ENCODE measurements at regions not wholly inside any gene's neighbourhood (a gene's known extent, or its start where the extent isn't known, plus 50 kb on each side); places are given as distances from the start of the nearest gene placed in this dataset.

DNA sequence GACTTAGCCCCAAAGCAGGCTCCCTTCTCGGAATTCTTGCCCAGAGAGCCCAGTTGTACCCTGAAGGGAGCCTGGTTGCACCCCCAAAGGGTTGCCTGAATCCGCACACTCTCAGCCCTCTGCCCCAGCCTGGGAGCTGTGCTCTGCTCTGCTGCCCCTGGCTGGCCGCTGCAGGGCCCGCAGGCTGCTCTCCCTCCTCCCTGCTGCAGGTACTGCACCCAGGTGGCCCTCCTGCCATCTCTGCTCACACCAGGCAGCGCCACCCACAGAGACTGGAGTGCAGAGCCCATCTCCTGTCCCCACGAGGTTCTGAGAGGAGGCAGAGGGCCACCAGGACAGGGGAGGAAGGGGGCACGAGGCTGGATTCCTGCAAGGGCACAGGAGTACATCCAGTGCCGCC is 134.2 kb upstream of the NSMCE3 start:
- Histone ChIP-seq H3K4me3 (no peak overlapping the region), H3K4me1 (no peaks in the 10 kb centered on the region), H3K27me3 (no peaks in the 10 kb centered on the region), H3K9me3 (no peaks in the 10 kb centered on the region), H3K36me3 (no peaks in the 10 kb centered on the region), H3K27ac (no peak overlapping the region)
- DNase-seq (ENCODE audit: low spot score in 2 of 2): no peak
- intact Hi-C loops (cut with DNase I): no loop called here
- TF ChIP-seq, protein P1, sequence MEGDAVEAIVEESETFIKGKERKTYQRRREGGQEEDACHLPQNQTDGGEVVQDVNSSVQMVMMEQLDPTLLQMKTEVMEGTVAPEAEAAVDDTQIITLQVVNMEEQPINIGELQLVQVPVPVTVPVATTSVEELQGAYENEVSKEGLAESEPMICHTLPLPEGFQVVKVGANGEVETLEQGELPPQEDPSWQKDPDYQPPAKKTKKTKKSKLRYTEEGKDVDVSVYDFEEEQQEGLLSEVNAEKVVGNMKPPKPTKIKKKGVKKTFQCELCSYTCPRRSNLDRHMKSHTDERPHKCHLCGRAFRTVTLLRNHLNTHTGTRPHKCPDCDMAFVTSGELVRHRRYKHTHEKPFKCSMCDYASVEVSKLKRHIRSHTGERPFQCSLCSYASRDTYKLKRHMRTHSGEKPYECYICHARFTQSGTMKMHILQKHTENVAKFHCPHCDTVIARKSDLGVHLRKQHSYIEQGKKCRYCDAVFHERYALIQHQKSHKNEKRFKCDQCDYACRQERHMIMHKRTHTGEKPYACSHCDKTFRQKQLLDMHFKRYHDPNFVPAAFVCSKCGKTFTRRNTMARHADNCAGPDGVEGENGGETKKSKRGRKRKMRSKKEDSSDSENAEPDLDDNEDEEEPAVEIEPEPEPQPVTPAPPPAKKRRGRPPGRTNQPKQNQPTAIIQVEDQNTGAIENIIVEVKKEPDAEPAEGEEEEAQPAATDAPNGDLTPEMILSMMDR (IDR thresholded peaks at IDR 0.05): no peak

DNA sequence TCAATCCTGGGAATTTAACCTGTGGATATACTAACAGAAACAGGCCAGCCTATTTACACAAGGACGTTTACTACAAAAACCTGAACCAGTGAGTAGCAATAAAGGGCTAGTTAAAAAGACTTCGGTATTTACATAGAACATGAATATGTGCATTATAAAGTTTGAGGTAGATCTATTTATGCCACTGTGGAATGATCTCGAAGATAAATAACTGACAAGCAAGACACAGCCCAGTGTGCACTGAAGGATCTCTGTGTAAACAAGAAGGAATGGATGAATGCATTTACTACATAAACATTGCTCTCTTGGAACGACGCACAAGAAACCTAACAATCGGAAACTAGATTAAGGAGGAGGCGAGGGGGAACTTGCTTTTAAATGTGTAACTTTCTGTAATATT is 132.0 kb upstream of the NSMCE3 start:
- intact Hi-C loops (cut with DNase I): no loop called here
- no peak overlapping the region for H3K27ac ChIP-seq
- no peaks in the 10 kb centered on the region for H3K27me3 ChIP-seq
- DNase-seq (ENCODE audit: low spot score in 2 of 2): no peak
- TF ChIP-seq, protein P1 (IDR thresholded peaks at IDR 0.05): no peak
- no peaks in the 10 kb centered on the region for H3K9me3 ChIP-seq
- H3K4me1 ChIP-seq: no peaks in the 10 kb centered on the region
- no peak overlapping the region for H3K4me3 ChIP-seq
- H3K36me3 ChIP-seq: no peaks in the 10 kb centered on the region

DNA sequence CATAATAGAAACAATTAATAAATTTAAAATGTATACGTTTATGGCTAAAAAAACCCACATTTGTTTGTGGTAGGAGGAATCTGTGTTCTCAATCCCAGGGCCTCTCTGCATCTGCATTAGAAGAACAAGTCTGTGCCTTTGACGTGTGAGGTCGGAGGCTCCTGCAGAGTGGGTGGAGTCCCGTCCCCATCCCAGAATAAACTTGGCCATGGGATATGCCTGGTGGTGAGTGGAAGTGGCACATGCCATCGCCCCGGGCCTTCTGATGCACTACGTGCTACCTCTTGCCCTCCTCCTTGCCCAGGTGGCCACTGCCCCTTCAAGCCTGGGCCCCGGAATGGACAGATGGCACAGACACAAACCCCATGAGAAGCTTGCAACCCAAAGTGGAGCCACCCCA is 131.1 kb upstream of the NSMCE3 start:
- Histone ChIP-seq H3K4me1 (no peaks in the 10 kb centered on the region), H3K9me3 (no peaks in the 10 kb centered on the region), H3K27me3 (no peaks in the 10 kb centered on the region), H3K4me3 (no peak overlapping the region), H3K27ac (no peak overlapping the region), H3K36me3 (no peaks in the 10 kb centered on the region)
- TF ChIP-seq, protein P1 (IDR thresholded peaks at IDR 0.05): no peak
- intact Hi-C loops (cut with DNase I): no loop called here
- no peak for DNase-seq (ENCODE audit: low spot score in 2 of 2)

DNA sequence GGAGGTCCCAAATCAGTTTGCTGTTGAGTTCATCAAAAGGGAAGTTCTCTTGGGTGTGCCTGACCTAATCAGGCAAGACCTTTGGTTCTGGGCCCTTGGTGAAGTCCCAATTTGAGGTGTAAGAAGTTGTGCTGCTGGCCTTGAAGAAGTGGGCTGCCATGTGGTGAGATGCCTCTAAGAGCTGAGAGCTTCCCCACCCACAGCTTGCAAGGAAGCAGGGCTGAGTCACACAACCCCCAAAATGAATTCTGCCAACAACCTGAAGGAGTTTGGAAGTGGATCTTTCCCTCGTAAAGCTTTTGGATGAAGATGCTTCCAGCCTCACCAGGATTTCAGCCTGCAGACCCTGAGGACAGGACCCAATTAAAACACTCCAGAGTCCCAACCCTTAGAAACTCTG is 129.3 kb upstream of the NSMCE3 start:
- TF ChIP-seq, protein P1 (IDR thresholded peaks at IDR 0.05): no peak
- intact Hi-C loops (cut with DNase I): no loop called here
- no peaks in the 10 kb centered on the region for H3K36me3 ChIP-seq
- no peaks in the 10 kb centered on the region for H3K4me1 ChIP-seq
- no peaks in the 10 kb centered on the region for H3K9me3 ChIP-seq
- H3K27me3 ChIP-seq: no peaks in the 10 kb centered on the region
- H3K4me3 ChIP-seq: no peak overlapping the region
- no peak overlapping the region for H3K27ac ChIP-seq
- DNase-seq (ENCODE audit: low spot score in 2 of 2): no peak

DNA sequence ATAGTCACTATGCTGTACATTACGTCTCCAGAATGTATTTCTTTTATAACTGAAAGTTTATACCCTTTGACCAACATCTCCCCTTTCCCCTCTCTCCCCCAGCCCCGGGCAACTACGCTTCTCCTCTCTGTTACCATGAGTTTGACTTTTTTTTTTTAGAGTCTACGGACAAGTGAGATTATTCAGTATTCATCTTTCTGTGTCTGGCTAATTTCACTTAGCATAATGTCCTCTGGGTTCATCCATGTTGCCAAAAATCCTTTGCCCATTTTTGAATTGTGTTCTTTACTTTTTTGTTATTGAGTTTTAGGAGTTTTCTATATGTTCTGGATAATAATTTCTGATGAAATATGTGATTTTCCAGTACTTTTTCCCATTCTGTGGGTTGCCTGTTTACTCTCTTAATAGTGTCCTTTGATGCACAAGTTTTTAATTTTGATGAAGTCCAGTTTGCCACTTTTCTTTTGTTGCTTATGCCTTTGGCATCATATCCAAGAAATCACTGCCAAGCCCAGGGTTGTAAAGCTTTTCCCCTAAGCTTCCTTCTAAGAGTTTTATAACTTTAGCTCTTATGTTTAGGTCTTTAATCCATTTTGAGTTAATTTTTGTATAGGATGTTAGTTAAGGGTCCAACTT is 126.7 kb upstream of the NSMCE3 start:
- Histone ChIP-seq H3K9me3 (no peaks in the 10 kb centered on the region), H3K4me1 (no peaks in the 10 kb centered on the region), H3K27me3 (no peaks in the 10 kb centered on the region), H3K36me3 (no peaks in the 10 kb centered on the region), H3K4me3 (no peak overlapping the region), H3K27ac (no peak overlapping the region)
- DNase-seq (ENCODE audit: low spot score in 2 of 2): no peak
- intact Hi-C loops (cut with DNase I): no loop called here
- TF ChIP-seq, protein P1 (IDR thresholded peaks at IDR 0.05): no peak

DNA sequence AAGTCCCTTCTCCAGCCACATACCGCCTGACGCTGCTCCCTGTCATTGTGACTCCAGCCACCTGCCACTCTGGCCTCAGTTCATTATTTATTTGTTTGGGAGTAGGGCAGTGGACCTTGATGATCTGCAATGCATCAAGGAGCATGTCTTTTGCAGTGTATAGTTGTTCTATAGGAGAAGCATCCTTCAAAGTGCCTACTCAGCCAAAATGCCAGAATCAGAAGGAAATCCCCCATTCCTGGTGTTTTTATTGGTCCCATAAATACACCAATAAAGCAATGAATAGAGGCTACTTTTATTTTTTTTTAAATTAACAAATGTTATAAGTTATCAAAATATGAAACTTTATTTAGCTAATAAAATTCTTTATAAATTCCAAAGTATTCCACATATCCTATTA is 123.8 kb upstream of the NSMCE3 start:
- Histone ChIP-seq H3K27ac (no peak overlapping the region), H3K4me1 (no peaks in the 10 kb centered on the region), H3K27me3 (no peaks in the 10 kb centered on the region), H3K36me3 (no peaks in the 10 kb centered on the region), H3K4me3 (no peak overlapping the region), H3K9me3 (no peaks in the 10 kb centered on the region)
- DNase-seq (ENCODE audit: low spot score in 2 of 2): no peak
- TF ChIP-seq, protein P1 (IDR thresholded peaks at IDR 0.05): no peak
- intact Hi-C loops (cut with DNase I): no loop called here
